LoVo (cell line): ENCODE measurements at regions not wholly inside any gene's neighbourhood (a gene's known extent, or its start where the extent isn't known, plus 50 kb on each side); places are given as distances from the start of the nearest gene placed in this dataset.
"Not testable (repeated sequence)": the region's sequence is repeated elsewhere in the genome, so short reads cannot be mapped to it uniquely, and the experiment has no call there.

Source experiments
- DNase-seq: peaks from one replicate; pipeline ENCODE4 v3.0.0-alpha.2; 2016; ENCODE audit warnings: low spot score

DNA sequence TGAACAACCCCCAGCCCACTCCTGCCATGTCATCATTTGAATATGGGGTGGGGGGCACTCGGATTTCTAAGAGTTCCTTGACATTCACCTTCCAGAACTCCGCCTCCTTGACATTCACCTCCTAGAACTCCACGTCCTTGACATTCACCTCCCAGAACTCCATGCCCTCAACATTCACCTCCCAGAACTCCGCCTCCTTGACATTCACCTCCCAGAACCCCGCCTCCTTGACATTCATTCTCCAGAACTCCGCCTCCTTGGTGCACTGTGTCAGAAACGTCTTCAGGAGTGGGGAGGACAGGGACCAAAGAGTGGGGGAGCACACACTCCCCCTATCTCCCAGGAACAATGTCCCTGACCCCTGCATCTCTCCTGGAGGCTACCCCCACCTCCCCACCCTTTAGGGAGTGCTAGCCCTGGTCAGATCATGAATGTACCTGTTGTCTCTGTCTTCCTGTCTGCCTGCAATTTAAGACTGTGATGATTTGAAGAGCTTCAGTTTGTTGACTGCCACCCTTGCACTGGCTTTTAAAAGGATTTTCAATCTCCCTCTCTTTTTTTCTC, 110.1 kb downstream of the NPTX2 start:
- no peak for DNase-seq

DNA sequence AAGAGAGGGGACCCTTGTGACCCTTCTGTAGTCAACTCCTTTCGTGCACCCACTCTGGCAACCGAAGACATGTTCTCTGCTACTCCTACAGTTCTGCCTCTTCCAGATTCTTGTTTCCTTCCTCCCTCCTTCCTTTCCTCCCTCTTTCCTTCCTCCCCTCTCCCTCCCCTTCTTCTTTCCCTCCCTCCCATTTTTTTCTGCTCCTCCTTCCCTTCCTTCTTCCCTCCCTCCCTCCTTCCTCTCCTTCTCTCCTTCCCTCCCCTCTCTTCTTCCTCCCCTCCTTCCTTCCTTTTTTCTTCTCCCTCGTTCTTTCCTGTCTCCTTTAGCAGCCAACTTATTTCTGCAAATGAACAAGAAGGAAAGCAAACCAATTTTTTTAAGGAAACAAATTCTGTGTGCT, 111.5 kb downstream of the NPTX2 start:
- DNase-seq: no peak

DNA sequence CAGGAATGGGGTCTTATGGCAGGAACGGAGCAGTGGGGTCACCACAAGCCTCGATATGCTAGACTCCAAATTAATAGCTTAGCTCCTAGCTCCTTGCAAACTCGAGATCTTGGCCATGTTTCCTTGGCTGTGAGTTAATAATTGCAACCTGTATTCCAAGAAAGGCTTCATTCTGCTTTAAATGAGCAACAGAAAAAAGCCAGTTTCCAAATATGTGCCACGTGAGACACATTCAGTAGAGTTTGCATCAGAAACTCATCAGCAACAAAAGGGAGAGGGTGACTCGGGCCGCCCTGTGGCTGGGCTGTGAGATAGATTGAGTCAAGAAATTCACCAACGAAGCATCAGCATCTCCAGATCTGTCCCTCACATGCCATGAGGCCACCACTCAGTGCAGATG, 112.0 kb downstream of the NPTX2 start:
- no peak for DNase-seq

DNA sequence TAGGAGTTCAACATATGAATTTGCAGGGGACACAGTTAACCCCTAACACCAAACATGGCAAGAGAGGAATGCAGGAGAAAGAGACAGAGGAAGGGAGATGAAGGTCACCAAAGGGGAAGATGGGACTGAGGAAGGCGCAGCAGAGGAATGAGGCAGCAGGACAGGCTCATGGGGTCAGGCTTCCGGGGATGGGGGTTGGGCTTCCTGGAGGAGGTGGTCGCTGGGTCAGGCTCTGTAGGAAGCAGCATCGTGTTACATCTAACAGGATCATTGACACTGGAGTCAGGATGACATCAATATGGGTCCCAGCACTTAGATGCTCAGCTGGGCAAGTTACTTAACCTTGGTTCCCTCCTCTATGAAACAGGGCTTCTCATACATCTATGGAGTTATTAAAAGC, 113.2 kb downstream of the NPTX2 start:
- DNase-seq: no peak

DNA sequence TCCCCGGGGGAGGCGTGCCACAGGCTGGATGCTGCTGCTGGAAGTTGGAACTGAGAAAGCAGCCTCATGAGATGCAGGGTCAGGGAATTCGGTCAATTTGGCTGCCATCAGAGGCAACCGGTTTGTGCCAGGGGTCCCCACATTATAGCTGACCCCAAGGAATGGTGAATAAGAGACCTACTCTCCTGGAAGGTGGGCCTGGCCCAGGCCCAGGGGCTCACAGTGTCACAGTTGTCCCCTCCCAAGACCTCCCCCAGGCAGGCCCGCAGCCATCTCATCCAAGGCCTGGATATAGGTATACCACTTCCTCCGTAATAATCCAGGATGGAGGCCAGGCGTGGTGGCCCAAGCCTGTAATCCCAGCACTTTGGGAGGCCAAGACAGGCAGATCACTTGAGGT, 114.6 kb downstream of the NPTX2 start:
- no peak for DNase-seq

DNA sequence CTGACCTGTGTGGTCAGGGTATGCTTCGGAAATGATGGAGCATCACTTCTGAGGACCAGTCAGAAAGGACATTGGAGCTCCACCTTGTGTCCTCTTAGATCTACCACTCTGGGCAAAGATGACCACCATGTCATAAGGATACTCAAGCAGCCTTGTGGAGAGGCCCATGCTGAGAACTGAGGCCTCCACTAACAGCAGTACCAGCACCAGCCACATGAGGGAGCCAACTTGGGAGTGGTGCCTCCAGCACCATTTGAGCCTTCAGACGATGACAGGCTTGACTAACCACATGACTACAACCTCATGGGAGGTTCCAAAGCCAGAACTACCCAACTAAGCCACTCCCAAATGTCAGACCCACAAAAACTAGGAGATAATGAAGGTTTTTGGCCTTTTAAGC, 116.0 kb downstream of the NPTX2 start:
- DNase-seq: no peak

DNA sequence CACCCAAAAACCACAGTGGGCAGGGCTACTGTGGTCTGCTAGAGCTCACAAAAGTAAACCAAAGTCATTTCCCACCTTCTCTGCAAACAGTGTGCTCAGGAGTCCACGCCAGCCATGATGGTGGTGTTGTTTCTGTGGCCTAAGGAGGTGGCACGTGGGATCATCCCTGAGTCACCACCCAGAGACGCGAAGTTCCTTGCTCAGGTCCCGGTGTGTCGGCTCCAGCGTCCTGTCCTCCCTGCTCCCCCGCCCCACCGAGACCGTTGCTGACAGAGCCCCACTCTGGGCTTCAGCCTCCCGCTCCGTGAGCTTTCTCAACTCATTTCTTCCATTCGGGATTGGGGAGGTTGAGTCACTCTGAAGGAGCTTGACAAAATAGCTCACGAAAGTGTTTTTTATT, 118.7 kb downstream of the NPTX2 start:
- no peak for DNase-seq

DNA sequence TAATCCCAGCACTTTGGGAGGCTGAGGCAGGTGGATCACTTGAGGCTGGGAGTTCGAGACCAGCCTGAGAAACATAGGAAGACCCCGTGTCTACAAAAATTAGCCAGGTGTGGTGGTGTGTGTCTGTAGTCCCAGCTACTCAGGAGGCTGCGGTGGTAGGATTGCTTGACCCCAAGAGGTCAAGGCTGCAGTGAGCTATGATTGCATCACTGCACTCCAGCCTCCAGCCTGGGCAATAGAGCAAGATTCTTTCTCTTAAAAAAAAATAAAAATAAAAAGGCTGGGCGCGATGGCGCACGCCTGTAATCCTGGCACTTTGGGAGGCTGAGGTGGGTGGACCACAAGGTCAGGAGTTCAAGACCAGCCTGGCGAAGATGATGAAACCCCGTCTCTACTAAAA, 119.4 kb downstream of the NPTX2 start:
- not testable (repeated sequence) for DNase-seq

DNA sequence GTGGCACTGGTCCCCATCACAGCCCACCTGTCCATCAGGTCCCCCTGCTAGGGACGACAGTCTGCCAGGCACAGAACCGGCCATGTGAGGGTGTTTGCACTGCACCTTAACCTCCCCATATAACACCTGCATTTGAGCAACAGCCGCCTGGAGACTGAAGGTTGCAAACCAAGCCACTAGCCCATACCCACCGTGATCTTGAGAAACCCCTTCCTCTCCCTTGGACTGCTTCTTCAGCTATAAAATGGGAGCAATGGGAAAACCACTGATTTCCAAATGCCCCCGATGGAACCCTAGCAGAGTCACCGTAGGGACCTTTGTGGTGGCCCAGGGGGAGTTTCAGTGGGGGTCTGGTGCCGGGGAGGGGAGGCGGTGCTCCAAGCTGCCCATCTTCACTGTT, 120.1 kb downstream of the NPTX2 start:
- no peak for DNase-seq

DNA sequence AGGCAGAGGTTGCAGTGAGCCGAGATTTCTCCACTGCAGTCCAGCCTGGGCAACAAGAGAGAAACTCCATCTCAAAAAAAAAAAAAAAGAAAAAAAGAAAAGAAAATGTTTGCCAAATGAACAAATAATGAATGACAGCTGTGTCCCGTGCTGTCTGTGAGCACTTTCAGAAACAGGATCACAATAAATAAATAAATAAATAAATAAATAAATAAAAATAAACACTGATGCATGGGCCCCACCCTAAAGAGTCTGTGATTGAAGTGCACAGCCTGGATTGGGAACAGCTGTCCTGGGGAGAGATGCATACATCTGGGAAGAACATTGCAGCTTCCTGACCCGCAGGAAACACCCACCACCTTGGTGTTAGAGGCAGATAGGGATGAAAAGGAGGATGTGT, 123.6 kb downstream of the NPTX2 start:
- DNase-seq: no peak

DNA sequence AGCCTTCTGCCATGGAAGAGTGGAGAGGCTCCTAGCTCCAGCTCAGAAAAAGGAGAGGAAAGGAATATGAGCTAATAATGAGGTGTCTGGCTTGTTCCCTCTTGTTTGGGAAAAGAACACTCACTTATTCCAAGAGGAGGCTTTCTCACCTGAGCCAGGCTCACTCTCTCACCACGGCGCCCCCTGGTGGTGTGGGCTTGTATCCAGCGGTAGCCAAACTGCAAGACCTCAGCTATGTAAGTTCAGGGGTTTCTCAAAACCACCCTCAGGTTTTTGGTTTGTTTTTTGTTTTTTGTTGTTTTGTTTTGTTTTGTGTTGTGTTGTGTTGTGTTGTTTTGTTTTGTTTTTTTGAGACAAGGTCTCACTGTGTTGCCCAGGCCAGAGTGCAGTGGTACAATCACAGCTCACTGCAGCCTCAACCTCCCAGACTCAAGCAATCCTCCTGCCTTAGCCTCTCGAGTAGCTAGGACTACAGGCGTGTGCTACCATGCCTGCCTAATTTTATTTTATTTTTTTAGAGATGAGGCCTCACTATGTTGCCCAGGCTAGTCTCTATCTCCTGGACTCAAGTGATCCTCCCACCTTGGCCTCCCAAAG, 124.0 kb downstream of the TMEM130 start:
- peak; percentile 82 for DNase-seq

DNA sequence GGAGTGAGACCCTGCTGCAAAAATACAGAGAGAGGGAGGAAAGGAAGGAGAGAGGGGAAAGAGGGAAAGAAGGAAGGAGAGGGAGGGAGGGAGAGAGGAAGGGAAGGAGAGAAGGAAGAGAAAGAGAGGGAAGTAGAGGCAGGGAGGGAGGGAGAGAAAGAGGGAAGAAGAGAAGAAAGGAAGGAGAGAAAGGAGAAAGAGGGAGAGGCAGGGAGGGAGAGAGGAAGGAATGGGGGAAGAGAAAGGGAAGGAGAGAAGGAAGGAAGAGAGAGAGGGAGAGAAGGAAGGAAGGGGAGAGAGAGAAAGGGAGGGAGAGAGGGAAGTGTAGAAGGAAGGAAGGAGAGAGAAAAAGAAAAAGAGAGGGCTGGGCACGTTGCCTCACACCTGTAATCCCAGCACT, 121.7 kb downstream of the TMEM130 start:
- DNase-seq: no peak

DNA sequence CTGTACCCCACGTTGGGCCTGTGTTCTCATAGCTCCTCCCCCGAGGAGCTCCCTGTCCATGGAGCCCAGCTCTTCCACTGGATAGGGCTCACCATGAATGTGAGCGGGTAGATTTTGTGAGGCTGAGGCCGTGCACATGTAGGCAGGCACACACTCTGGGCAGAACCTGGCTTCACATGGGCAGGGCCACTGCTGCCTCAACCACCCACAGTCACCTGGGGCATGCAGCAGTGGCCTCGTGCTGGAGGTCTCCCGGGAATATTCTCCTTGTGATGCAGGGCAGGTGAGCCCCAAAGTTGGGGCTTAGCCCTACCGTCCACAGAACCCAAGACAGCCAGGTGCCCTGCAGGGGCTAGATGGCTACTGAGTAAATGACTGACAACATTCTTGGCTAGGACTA, 116.6 kb downstream of the TMEM130 start:
- DNase-seq: no peak

DNA sequence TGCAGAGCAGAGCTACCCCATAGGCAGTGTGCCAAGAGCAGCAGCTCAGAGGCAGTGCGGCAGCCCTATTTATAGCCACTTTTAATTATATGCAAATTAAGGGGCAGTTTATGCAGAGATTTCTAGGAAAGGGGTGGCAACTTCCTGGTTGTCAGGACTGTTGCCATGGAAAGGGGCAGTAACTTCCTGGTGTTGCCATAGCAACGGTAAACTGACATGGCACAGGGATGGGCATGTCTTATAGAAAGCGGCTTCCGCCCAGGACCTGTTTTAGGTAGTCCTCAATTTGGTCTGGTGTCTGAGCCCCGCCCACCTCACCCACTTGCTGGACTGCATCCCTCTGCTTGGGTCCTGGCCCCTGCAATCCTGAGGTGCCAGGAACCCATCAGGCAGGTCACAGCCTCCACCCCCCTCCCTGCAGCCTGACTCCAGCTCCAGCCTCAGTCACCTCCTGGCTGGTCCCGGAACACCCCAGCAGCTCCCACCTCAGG, 115.8 kb downstream of the TMEM130 start:
- peak; percentile 14 for DNase-seq

DNA sequence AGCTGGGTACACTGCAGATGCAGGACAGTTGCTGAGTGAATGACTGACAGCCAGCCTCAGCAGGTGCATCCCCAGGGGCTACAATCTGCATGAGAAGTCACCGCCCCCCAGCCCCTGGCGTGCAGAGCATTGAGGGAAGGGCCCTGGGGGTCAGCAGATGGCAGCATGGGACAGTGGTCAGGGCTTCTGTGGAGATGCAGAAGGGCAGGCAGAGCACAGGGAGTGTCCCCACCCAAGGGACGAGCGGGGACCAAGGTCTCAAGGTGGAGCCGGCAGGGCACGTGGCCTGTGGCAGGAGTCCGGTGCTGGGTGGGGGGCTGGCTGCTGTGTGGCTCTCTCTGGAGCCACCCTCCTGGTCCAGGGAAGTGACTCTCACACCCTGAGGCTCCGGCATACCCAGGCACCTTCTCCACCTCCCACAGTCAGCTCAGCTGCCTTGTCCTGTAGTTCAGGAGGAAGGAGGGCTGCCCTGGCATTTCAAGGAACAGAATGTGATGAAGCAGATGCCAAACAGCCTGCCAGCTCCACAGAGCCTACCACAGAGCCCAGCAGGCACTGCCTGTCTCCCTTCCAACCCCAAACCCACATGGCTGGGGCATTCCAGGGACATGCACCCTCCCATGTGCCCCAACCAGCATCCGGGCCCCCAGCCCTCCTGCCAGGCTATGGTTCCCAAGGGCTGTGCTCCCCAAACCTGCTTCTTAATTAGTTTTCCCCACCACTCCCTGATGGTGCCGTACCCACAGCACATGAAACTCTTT, 114.5 kb downstream of the TMEM130 start:
- no peak for DNase-seq

DNA sequence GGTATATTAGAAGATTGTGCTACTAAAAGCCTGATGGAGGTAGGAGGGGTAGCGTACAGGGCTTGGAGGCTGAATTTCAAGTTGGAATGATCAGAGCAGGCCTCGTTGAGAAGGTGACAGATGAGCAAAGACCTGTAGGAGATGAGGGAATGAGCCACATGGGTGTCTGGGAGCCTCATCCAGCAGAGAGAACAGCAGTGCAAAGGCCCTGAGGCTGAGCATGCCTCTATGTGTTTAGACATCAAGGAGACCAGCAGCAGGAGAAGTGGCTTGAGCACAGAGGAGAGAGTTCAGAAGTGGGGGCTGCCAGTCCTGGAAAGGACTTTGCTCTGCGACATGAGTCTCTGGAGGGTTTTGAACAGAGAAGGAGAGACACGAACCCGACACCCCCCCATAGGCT, 111.7 kb downstream of the TMEM130 start:
- no peak for DNase-seq

DNA sequence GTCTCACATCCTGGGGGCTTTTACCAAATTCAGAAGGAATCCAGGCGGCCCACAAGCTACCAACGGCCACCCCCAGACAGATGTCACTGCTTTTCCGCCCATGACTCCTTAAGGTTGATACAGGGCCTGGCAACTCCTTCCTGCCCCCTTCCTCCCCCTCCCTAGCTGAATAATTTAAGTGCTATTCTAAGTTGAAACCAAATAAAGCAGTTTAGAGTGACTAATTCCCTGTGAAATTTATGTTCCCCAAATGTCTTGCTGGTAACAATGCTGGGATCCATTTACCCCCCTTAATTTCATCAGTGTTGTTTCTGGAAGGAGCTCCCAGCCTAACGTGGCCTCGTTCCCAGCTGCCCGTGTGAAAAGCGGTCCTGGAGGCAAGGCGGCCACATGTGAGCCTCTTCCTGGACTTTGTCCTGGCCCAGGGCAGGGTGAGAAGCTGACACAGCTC, 109.6 kb downstream of the TMEM130 start:
- DNase-seq: no peak

DNA sequence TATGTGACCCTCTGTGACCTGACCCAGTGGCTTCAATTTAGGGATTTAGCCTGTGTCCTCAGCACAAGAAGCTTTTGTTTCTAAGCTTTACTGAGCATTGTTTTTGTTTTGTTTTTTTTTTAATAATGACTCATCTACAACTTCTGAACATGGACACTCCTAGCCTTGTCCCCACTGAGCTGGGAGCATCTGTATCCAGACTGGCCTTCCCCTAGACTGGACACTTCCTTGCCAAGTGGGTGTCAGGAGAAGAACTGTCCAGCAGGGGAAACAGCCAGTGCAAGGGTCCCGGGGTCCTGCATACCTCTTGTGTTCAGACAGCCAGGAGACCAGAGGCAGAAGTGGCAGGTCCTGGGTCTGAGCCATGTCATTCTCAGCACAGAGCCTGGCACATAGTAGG, 108.6 kb downstream of the TMEM130 start:
- DNase-seq: no peak

DNA sequence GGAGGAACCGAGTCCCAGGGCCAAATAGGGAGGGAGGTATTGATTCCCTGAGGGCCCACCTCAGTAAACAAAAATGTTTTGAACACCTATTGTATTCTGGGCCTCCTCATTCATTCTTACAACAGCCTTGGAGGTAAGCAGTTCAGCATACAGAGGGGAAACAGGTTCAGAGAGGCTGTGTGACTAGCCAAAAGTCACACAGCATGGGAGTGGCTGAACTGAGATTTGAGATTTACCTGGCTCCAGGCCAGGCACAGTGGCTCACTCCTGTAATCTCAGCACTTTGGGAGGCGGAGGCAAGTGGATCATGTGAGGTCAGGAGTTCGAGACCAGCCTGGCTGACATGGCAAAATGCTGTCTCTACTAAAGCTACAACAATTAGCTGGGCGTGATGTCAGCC, 107.2 kb downstream of the TMEM130 start:
- no peak for DNase-seq

DNA sequence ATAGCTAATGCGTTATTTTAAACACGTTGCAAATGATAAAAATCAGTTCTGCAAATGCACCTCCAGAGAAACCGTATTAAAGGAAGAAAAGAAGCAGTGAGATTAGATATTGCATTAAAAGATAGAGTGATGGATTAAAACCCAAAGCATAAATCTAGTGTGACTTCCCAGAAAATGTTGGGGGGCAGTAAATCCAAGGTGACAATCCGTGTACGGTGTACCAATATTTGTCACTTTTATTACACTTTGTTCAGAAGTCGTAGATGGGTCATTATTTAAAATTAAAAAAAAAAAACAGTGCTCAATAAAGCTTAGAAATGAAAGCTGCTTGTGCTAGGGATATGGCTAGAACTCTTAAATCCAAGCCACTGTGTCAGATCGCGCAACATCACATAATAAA, 106.4 kb downstream of the TMEM130 start:
- no peak for DNase-seq

DNA sequence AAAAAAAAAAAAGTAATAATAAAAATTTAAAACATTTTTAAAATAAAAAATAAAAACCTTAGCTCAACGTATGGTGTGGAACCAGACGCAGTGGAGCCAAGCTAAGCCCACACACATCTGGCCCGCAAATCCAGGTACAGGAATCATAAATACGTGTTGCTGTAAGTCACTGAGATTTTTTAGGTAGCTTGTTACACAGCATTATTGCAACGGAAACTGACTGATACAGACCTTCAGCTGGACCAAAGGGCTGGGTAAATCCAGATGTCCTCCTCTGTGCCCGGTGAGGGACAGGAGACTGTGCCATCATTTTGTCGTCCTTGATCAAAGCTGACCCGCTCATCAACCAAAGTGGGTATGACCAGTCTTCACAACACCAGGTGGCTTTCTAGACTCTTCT, 104.9 kb downstream of the TMEM130 start:
- no peak for DNase-seq

DNA sequence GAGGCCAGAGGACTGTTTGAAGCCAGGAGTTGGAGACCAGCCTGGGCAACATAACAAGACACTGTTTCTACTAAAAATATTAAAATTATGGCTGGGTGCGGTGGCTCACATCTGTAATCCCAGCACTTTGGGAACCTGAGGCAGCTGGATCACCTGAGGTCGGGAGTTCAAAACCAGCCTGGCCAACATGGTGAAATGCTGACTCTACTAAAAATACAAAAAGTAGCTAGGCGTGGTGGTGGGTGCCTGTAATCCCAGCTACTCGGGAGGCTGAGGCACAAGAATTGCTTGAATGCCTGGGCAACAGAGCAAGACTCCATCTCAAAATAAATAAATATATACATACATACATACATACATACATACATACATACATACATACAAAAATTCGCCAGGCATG, 99.7 kb downstream of the TMEM130 start:
- DNase-seq: not testable (repeated sequence)

DNA sequence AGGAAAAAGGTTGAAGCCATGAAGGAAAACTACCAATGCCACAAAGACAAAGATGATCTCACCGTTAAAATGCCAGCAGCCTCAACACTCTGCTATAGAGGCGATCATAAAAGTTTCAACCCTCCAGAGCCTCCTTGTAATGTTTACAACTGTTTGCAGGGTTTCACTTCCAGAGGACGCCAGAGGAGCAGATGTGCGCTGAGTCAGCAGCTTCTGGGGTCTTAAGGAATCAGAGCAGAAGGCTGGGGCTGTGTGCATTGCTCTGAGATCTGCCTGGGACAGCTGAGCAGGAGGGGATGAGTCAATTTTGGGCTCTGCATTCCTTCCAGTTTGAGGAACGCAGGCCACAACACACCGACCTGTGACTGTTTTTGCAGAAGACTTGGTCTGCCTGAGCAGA, 98.3 kb downstream of the TMEM130 start:
- no peak for DNase-seq
